ENCODE measurements at regions not wholly inside any gene's neighbourhood (a gene's known extent, or its start where the extent isn't known, plus 50 kb on each side); places are given as distances from the start of the nearest gene placed in this dataset.

GRCh38 chr9:74431467-74431866, 65.7 kb upstream of the RORB start:
- Histone ChIP-seq H3K4me1 (ENCODE audit: control insufficient read depth, insufficient read depth, low read length) (no peaks in the 10 kb centered on the region), H3K14ac (replicated peaks; ENCODE audit: low read depth, low read length) (no peak overlapping the region), H3K9me3 (ENCODE audit: control insufficient read depth, insufficient read depth, low read length) (no peaks in the 10 kb centered on the region; the same call in 1 of the 2 replicates), H2BK15ac (ENCODE audit: low read depth, low read length) (no peak overlapping the region), H2BK20ac (ENCODE audit: low read depth, low read length) (no peak overlapping the region), H2AK9ac (replicated peaks; ENCODE audit: low read depth, low read length, poor library complexity) (no peak overlapping the region), H2BK5ac (ENCODE audit: low read depth, low read length, poor library complexity, severe bottlenecking) (no peak overlapping the region), H3K9me1 (ENCODE audit: insufficient read depth, low read length) (no peaks in the 10 kb centered on the region), H2BK120ac (ENCODE audit: low read depth, low read length) (no peak overlapping the region), H2AK5ac (ENCODE audit: low read depth, low read length) (no peak overlapping the region), H3K9ac (ENCODE audit: low read depth, low read length) (no peak overlapping the region), H2AFZ (replicated peaks; ENCODE audit: low read length, poor library complexity) (no peak overlapping the region), H3K79me1 (ENCODE audit: low read depth in 1 of 2, low read length in 2 of 2) (no peaks in the 10 kb centered on the region), H3K27ac (ENCODE audit: insufficient read depth, low read length) (no peak overlapping the region), H4K5ac (ENCODE audit: low read depth, low read length) (no peak overlapping the region), H4K91ac (ENCODE audit: insufficient read depth, low read depth, low read length) (no peak overlapping the region), H3K4me2 (ENCODE audit: low read depth, low read length) (no peak overlapping the region), H4K20me1 (ENCODE audit: insufficient read depth, low read length) (no peaks in the 10 kb centered on the region), H3K18ac (ENCODE audit: low read depth, low read length) (no peak overlapping the region), H3K23ac (ENCODE audit: low read depth, low read length) (no peak overlapping the region), H3K27me3 (ENCODE audit: control insufficient read depth, insufficient read depth, low read length) (no peaks in the 10 kb centered on the region), H3K4ac (ENCODE audit: low read depth, low read length) (no peak overlapping the region), H3K56ac (ENCODE audit: extremely low read depth, insufficient read depth, low read length) (no peak overlapping the region), H3K36me3 (ENCODE audit: control insufficient read depth, insufficient read depth, low read length) (no peaks in the 10 kb centered on the region), H3K4me3 (ENCODE audit: insufficient read depth, low read depth, low read length) (no peak overlapping the region), H4K8ac (ENCODE audit: low read depth in 2 of 2, low read length in 2 of 2) (no peak overlapping the region)
- WGBS, 2 experiments (ENCODE audit: extremely low coverage in 2 of 2, insufficient read length in 1 of 2): no CpG with 5 or more reads among the region's 1 CpG
- DNase-seq: no peak
- ATAC-seq (ENCODE audit: low read depth): no peak
- intact Hi-C loops (cut with micrococcal nuclease) (no loop called here), dilution Hi-C loops (cut with HindIII; ENCODE audit: low sequenced_read_pairs, unreplicated experiment) (no loop called here), in situ Hi-C loops (cut with MboI; ENCODE audit: low sequenced_read_pairs) (no loop called here)
- TF ChIP-seq MAFK (IDR thresholded peaks at IDR 0.05; ENCODE audit: low read depth, low read length) (no peak), CEBPB (IDR thresholded peaks at IDR 0.05; ENCODE audit: low read depth, low read length) (no peak), MAZ (IDR thresholded peaks at IDR 0.05; ENCODE audit: borderline replicate concordance, low read depth, low read length) (no peak), RAD21 (IDR thresholded peaks at IDR 0.05; ENCODE audit: low read length) (no peak), RFX5 (IDR thresholded peaks at IDR 0.05; ENCODE audit: low read depth, low read length) (no peak), MXI1 (IDR thresholded peaks at IDR 0.05; ENCODE audit: borderline replicate concordance, low read depth, low read length) (no peak), CHD1 (IDR thresholded peaks at IDR 0.05; ENCODE audit: low read depth, low read length) (no peak), FOS (IDR thresholded peaks at IDR 0.05; ENCODE audit: low read depth, low read length) (no peak), RCOR1 (IDR thresholded peaks at IDR 0.05; ENCODE audit: insufficient replicate concordance, low read length) (no peak), POLR2A (IDR thresholded peaks at IDR 0.05; ENCODE audit: low read depth, low read length) (no peak)
- BruUV-seq (replicated peaks): no TSS peak
- POLR2A ChIA-PET (ENCODE audit: unreplicated experiment): no interaction called here
- CTCF ChIA-PET: no interaction called here

All from IMR-90 (cell line).